GM23338 (cell line): ENCODE measurements at regions not wholly inside any gene's neighbourhood (a gene's known extent, or its start where the extent isn't known, plus 50 kb on each side); places are given as distances from the start of the nearest gene placed in this dataset.

Experiments used
- EZH2 ChIP-seq: fragments of 200-600 bp; sonication (generic); IDR thresholded peaks from one replicate; pipeline ENCODE4 v1.8.0; 2017; ENCODE audit warnings: antibody characterized with exemption, mild to moderate bottlenecking, low read depth; ENCODE audit not compliant: unreplicated experiment
- REST ChIP-seq: IDR thresholded peaks from one replicate; pipeline ENCODE4 v1.6.1; 2018; ENCODE audit warnings: antibody characterized with exemption; ENCODE audit not compliant: unreplicated experiment

GRCh38 chr17:74085434-74085833, 118.0 kb upstream of the RPL38 start:
- TF ChIP-seq REST (no peak), EZH2 (no peak)
